ENCODE measurements at regions not wholly inside any gene's neighbourhood (a gene's known extent, or its start where the extent isn't known, plus 50 kb on each side); places are given as distances from the start of the nearest gene placed in this dataset.

DNA sequence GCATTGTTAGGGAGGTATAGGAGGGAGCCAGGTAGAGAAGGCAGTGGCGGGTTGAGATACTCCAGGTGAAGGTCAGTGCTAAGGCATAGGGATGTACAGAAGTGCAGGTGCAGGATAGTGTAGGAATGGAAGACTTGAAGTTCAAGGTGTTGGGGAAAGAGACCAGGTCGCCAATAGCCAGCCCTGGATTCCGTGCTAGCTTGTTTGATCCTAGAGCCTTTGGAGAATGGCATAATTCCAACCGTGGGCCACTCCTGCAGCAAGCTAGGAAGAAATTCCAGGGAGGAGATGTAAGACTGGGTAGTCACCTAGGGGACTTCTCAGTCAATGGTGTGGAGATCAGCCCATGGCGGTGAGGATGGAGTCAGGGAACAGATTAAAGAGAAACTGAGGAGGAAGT lies 272.7 kb downstream of the RPS24 start:
- in situ Hi-C loops (cut with HindIII; ENCODE audit: low sequenced_read_pairs), result no loop called here
- TF ChIP-seq, protein P1, sequence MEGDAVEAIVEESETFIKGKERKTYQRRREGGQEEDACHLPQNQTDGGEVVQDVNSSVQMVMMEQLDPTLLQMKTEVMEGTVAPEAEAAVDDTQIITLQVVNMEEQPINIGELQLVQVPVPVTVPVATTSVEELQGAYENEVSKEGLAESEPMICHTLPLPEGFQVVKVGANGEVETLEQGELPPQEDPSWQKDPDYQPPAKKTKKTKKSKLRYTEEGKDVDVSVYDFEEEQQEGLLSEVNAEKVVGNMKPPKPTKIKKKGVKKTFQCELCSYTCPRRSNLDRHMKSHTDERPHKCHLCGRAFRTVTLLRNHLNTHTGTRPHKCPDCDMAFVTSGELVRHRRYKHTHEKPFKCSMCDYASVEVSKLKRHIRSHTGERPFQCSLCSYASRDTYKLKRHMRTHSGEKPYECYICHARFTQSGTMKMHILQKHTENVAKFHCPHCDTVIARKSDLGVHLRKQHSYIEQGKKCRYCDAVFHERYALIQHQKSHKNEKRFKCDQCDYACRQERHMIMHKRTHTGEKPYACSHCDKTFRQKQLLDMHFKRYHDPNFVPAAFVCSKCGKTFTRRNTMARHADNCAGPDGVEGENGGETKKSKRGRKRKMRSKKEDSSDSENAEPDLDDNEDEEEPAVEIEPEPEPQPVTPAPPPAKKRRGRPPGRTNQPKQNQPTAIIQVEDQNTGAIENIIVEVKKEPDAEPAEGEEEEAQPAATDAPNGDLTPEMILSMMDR (IDR thresholded peaks at IDR 0.05; ENCODE audit: low read depth, low read length, missing control alignments), result no peak
- no peak overlapping the region for H3K4me3 ChIP-seq (ENCODE audit: low read depth, low read length)
- no peak for DNase-seq (ENCODE audit: low read depth)

DNA sequence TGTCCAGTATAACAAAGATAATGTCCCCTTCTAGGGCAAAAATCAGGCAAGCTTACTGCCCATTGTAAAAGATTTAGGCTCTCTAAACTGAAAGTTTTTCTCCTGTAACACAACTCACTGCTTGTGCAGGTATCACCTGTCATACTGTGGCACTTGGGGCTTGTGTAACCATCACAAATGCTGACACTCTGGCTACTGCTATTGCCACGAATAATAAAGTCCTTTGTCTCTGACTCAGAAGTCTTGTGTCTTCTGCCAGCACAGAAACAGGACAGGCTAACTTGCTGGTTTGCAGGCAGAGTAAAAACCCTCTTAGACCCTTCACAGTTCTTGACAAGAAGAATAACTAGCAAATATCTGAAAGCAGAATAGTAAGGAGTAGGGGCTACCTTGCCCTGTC lies 273.9 kb downstream of the RPS24 start:
- in situ Hi-C loops (cut with HindIII; ENCODE audit: low sequenced_read_pairs), result no loop called here
- no peak for DNase-seq (ENCODE audit: low read depth)
- H3K4me3 ChIP-seq (ENCODE audit: low read depth, low read length), result no peak overlapping the region

DNA sequence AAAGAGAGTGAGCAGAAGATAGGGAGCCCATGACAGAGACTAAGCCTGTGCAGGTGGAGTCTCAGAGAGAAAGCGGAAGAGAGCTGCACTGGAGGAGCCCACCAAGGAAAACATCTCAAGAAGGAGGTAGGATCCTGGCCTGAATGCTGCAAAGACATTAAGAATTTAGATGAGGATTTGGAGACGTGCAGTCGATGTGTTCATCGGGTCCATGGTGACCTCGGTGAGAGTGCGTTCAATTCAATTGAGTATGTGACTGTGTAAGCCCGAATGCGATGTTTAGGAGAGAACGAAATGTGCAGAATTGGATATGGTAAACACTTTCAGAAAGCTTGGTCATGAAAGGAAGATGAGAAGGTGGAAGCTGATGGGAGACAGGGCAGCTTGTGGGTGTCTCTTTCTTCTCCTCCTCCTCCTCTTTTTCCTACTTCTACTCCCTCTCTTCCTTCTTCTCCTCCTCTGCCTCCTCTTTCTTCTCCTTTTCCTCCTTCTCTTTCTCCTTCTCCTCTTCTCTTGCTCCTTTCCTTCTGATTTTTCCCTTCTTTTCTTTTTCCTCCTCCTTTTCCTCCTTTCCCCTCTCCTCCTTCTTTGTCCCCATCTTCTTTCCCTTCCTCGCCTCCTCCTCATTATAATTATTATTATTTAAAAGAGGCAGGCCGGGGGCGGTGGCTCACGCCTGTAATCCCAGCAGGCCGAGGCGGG lies 276.0 kb downstream of the RPS24 start:
- in situ Hi-C loops (cut with HindIII; ENCODE audit: low sequenced_read_pairs), result no loop called here
- H3K4me3 ChIP-seq (ENCODE audit: low read depth, low read length), result no peak overlapping the region
- DNase-seq (ENCODE audit: low read depth), result no peak
- TF ChIP-seq, protein P1 (IDR thresholded peaks at IDR 0.05; ENCODE audit: low read depth, low read length, missing control alignments), result no peak

More for the DNA sequence above, 273.9 kb downstream of the RPS24 start:
- TF ChIP-seq, protein P1 (IDR thresholded peaks at IDR 0.05; ENCODE audit: low read depth, low read length, missing control alignments), result no peak

DNA sequence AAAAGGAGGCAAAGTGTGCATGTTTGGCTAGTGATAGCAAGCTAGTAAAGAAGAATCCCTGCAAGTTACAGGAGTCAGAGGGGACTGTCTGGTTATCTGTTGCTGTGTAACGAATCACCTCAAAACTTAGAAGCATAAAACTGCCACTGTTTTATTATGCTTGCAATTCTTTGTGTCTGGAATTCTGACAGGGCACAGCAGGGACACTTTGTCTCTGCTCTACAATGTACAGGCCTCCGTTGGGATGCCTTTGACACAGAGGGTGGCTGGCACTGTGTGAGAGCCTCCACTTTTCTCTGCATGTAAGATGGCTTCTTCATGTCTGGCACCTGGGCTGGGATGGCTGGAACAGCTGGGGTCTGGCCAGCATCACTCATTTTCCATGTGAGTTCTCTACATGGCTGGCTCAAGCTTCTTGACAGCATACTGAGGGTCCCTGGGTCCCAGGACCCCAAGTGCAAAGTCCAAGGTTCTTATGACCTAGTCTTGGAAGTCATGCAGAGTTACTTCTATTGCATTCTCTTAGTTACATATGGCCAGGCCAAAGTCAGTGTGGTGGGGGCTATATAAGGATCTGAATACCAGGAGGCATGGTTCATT lies 276.9 kb downstream of the RPS24 start:
- H3K4me3 ChIP-seq (ENCODE audit: low read depth, low read length), result no peak overlapping the region
- in situ Hi-C loops (cut with HindIII; ENCODE audit: low sequenced_read_pairs), result no loop called here
- DNase-seq (ENCODE audit: low read depth), result no peak
- TF ChIP-seq, protein P1 (IDR thresholded peaks at IDR 0.05; ENCODE audit: low read depth, low read length, missing control alignments), result no peak

DNA sequence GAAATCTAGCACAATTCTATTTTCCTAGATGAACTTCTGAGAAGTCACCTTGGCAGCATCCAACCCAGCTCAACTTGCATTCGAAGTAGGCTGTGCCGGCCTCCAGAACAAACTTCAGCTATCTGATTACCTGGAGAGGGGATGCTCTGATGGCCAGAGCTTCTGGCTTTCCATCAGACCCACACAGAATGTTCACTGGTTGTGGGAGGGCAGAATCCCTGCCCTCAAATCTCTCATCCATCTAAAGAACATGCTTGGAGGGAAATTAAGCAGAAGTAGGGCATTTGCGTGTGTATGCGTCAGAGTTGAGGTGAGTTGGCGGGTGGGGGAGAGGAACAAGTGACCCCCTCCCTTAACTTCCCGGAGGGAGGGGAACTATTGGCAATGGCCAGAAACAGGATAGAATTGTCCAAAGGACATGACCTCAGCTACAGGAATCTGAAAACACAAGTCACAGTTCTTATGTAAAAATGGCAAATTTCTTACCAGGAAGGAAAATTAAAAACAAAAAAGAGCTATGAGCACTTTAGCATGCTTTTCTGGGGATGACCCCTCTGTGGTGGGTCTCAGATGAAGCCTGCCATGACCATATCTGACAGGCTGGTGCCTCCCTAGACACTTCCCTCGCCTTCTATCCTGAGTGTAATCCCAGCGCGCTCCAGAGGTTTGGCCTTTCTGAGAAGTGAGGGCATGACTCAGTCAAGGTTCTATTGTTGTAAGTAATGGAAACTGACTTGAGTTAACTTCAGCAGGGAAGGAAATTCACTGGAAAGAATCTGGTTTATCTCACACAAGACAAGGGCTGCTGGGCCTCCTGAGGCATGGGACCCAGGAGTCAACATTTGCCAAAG lies 278.8 kb downstream of the RPS24 start:
- in situ Hi-C loops (cut with HindIII; ENCODE audit: low sequenced_read_pairs), result no loop called here
- TF ChIP-seq, protein P1 (IDR thresholded peaks at IDR 0.05; ENCODE audit: low read depth, low read length, missing control alignments), result no peak
- peak; percentile 5 for DNase-seq (ENCODE audit: low read depth)
- H3K4me3 ChIP-seq (ENCODE audit: low read depth, low read length), result no peak overlapping the region

DNA sequence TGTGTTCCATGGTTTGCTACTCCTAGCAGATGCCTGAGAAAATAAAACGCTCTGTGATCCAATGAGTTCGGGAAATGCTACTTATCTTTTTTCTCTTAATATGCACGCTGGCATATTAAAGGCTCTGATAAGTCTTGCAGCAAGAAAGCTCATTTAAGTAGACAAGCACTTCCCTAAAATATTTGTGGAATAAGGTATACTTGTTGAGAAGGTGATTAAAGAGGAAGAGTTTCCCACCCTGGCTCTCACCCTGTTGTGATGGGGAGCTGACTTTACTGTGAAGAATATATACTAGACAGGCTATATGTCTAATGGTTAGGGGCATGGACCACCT lies 279.4 kb downstream of the RPS24 start:
- no peak for DNase-seq (ENCODE audit: low read depth)
- TF ChIP-seq, protein P1 (IDR thresholded peaks at IDR 0.05; ENCODE audit: low read depth, low read length, missing control alignments), result no peak
- in situ Hi-C loops (cut with HindIII; ENCODE audit: low sequenced_read_pairs), result no loop called here
- H3K4me3 ChIP-seq (ENCODE audit: low read depth, low read length), result no peak overlapping the region
